ENCODE measurements at regions not wholly inside any gene's neighbourhood (a gene's known extent, or its start where the extent isn't known, plus 50 kb on each side); places are given as distances from the start of the nearest gene placed in this dataset.

DNA sequence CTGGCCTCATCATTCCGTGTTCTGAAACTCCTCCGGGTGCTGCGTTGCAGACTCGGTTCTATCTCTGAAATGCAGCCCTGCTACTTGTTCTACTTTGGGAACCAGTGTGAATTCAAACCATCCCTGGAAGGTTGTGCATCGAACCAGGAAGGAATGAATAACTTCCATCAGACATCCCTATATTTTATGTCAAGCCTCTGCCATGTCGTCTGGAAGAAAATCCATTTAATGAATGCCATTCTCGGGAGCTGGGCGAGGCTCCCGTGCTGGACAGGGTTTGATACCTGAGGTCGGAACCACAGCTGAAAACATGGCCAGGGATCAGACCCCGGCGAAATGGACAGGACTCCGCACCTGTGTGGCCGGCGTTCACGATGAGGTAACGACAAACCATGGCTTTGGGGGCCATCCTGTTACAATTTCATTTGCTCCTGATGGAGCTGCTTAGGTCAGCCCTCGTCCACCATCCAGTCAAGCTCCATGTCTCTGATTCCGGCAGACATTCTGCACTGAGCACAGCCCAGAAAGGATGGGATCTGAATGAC, 821.6 kb downstream of the GALR1 start:
- no peak for DNase-seq (ENCODE audit: low spot score)

DNA sequence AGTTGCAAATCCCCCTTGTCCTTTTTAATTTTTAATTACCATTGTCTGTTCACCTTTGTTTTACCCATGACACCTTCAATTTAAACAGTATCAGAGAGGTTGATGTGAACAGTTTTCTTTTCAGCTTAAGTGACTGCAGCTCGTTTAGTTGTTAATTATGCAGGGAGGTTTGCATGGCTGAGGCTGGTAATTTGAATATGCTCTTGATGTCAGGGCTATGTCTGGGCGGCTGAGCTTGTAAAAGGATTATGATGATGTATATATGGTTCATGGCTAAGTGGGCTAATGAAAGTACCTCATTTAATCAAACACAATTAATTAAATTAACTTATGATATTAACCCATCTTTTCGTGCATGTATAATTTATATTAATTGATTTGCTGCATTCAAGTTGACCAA, 822.1 kb downstream of the GALR1 start:
- no peak for DNase-seq (ENCODE audit: low spot score)

DNA sequence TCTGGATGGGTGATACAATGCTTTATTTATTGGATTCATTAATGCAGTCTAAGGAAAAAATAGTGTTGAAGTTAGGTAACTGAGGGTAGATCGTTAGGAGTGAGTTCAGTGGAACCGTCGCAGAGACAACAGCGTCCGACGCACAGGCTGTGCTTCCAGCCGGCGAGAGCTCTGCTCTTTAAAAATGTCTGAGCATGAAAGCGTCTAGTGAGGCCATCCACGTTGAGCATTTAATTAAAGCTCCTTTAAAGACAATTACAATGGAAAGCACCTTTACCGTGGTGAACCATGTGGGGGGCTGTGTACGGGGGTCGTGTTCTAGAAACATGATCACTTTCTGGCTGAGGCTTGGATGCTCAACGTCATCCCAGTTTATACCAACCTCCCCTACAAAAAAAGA, 822.7 kb downstream of the GALR1 start:
- no peak for DNase-seq (ENCODE audit: low spot score)

DNA sequence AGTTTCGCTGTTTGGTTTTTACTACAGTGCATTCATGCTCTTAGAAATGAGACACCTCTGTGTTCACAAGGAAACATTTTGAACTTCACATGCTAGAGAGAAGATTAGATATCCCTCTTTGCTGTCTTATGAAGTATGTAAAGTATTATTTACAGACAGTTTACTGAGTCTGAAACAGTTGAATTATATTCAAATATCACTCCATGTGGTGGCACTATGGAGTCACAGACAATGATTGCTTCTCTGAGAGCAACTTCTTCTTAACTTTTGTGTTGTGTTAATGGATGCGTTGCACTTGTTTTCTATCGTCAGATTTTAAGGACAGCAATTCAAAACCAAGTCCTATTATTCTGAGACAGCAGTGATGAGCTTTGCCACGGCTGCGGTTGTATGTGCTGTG, 823.6 kb downstream of the GALR1 start:
- DNase-seq (ENCODE audit: low spot score) = no peak

DNA sequence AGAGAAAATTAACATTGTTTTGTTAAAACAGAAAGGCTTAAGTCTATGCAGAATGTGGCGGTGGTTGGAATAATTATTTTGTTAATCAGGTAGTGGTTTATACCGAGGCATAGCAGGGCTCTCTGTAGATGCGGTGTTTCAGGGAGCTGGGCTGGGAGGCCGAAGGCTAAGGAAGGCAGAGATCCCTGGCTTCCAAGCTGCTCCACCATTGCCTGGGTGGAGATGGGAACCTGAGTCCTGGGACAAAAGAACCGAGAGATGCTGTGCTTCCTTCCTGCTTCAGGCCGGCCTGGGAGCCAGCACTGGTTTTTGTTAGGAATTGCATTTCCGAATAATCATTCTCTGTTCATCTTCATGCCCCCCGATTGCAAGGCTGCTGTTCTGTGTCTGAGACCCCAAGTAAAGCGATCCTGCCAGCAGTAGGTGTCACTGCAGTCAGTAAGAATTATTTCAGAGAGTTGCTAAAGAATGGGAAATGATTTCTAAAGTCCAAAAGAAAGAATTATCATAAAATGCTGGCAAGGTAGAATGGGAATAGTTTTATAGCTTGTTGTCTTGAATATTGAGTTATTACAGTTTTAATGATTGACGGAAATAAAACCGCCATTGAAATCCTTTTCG, 824.9 kb downstream of the GALR1 start:
- DNase-seq (ENCODE audit: low spot score) = no peak

DNA sequence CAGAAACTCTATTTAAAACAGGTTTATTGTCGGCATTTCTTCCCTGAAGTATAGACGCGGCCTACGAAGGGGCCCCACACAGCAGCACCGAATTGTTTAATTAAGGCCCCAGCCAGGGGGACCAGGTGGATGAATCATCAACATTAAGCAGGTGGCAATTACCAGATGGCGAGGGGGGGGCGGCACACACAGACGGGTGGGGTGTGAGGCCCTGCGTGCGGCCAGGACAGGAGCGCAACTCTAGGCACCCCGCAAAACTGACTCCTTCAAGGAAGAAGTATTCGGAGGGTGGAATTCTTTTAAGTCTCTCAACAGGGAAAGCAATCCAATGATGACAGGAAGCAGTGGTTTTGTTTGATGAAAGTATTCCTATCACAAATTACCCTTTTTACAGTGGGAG, 830.4 kb downstream of the GALR1 start:
- no peak for DNase-seq (ENCODE audit: low spot score)

DNA sequence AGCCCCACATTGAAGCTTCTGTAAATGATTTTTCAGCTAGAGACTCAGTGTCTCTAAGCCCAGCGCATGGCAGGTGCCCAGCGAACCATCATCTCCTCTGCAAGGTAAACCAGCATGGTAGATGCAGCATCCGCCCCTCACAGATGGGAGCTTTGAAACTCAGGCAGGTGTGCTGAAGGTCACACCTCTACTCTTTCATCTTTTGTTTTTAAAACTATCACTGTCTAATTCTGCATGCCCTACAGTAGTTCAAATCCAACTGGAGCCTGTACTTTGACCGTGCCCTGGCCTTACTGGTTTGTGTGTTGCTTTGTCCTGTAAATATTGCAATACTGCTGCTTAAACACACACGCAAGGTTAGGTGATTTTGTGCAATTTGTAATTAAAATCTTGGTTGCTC, 831.1 kb downstream of the GALR1 start:
- no peak for DNase-seq (ENCODE audit: low spot score)

DNA sequence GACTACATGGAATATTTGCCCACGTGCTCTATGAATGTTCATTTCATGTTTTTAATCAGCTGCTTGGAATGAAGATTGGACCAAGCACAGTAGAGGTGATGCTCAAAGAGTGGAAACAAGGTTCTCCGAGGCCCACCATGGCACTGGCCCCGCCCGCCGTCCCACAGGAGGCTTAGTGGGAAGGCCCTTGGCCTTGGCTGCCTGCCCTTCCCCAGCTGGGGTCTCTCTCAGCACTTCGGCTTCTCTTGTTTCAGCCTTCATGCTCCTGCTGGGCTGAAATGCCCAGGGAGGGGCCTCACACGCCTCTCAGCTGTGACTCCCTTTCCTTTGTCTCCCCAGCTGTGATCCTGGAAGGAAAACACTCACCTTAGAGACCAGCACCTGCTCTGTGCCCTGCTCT, 833.2 kb downstream of the GALR1 start:
- DNase-seq (ENCODE audit: low spot score) = no peak

DNA sequence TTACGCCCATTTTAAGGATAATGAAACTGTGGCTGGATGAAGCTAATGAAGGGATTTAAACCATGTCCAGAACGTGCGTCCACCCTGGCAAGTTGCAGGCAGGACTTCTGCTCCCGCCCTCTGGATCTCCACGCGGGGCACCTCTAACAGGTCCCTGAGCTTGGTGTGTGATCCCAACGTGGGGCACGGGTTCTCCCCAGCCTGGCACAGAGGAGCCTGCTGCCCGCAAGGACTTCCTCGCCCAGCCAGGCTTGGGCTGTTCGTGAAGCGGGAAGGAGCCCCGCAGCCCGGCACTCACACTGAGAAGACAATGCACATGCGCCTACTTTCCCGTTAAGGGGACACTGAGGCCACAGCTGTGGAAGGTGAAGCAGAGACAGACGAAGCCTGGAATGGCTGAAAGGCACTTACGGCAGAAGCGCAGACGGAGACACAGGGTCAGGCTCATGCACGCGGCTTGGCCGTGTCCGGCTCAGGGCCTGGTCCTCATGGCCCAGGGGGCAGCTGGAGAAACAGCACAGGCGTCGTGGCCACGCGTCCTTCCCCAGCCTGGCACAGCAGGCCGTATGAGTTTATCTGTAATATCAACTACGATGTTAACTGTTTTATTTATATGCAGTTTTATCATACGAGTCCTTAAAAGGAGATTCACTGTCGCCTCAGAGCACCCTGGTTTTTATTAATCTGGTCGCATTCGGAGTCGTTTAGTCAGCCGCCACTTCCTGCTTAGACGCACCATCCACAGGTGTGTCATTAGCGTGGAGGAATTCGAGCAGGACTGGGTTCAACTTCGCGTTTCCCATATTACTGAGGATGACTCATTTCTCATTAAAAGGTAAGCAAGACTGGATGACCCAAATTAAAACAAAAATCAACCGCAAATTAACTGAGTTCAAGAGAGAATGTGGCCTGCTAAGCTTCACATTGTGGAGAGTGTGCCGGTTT, 835.9 kb downstream of the GALR1 start:
- DNase-seq (ENCODE audit: low spot score) = no peak

DNA sequence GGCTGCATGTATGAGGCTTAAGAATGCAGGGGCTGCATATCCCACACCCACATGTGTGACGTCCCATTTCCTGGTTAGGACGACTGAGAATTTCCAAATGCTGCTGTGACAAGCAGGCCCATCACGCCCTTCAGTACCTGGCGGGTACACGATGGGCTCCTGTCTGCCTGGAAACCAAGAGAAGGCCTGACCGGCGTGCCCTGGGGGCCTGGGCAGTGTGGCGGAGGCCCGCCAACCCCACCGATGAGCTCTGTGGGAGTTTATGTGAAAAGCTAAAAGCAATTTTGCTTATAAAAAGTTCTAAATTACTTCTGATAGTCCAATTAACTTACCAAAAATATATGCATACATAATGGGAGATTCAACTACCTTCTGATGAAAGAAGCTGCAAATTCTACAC, 837.3 kb downstream of the GALR1 start:
- no peak for DNase-seq (ENCODE audit: low spot score)

DNA sequence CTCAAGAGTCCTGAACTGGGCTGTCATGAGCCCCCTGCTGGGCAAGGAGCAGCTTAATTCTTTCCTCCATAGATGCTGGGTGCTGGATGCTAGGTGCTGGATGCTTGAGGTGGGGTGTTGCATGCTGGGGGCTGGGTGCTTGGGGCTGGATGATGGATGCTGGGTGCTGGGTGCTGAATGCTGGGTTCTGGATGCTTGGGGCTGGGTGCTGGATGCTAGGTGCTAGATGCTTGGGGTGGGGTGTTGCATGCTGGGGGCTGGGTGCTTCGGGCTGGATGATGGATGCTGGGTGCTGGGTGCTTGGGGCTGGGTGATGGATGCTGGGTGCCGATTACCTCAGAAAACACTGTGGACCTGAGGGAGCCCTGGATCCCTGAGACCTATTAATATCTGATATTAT, 837.7 kb downstream of the GALR1 start:
- DNase-seq (ENCODE audit: low spot score) = no peak

DNA sequence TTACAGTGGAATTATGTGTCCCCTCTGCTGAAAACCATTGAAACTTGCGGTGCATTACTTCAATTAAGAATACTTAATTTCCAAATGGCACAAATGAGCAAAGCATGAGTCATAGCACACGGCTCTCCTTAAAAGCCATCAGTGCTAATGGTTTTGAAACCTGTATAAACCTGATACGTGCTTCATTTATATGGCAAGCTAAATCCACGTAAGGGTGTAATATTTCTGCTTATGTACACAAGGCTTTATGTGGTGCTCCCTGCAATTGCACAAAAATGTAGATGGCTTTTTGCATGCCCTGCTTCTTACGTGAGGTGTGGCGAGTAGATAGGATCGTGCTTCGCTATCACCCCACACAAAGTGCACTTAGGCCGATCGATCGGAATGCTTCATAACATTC, 840.9 kb downstream of the GALR1 start:
- DNase-seq (ENCODE audit: low spot score) = no peak

DNA sequence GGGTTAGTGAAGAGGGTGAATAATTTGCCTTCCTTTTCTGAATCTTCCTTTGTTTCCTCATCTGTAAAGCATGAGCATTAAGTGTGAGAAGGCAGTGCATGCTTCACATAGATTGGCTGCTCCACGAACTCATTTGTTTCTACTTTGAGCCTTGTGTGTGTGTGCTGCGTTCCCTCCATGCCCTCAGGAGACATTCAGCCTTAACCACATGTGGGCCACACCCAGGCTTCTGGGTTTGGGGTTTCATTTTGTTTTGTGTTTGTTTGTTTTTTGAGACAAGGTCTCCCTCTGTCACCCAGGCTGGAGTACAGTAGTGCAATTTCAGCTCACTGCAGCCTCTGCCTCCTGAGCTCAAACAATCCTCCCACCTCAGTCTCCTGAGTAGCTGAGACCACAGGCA, 843.3 kb downstream of the GALR1 start:
- DNase-seq (ENCODE audit: low spot score) = no peak

DNA sequence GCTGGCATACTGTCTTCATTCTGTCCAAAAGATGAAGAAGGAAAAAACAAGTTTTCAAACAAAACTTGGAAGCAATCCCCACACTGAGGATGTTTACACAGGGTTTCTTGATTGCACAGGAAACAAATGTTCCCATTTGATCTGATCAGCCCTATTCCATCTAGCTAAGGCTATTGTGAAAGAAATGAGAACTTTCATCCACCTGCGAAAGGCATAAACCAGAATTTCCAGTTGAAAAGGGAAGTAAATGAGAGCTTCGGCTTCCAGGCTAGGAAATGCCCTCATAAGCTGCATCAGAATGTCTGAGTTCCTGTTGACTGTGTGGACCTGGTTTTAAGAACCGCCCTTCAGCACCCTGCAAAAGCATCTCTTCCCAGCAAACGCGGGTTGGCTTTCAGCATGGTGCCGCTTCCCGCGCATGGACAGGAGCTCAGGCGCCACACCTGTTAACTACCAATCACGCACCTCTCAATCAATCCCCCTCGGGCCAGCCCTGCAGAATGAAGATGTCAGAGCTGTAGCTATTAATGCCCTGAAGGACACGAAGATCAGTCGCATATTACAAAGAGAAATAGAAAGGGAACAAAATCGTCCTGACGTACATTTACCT, 850.4 kb downstream of the GALR1 start:
- DNase-seq (ENCODE audit: low spot score) = no peak

DNA sequence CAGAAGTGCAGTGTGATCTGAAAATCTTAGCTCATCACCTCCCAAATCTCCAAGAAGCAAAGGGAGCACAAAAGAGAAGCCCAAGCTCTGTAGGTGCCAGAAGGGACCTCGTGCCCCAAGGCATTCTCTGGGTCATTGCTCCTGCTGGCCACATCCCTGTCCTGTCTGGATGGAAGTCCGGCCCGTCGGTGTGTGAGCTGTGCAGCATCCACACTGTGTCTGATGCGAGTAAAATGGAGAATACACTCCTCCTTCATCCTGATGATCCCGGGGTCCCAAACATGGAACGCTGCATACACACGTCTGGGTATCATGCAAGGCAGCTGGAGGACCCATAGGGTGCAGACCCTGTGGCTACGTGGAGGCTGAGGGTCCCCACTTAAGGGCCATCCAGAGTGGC, 851.4 kb downstream of the GALR1 start:
- no peak for DNase-seq (ENCODE audit: low spot score)

DNA sequence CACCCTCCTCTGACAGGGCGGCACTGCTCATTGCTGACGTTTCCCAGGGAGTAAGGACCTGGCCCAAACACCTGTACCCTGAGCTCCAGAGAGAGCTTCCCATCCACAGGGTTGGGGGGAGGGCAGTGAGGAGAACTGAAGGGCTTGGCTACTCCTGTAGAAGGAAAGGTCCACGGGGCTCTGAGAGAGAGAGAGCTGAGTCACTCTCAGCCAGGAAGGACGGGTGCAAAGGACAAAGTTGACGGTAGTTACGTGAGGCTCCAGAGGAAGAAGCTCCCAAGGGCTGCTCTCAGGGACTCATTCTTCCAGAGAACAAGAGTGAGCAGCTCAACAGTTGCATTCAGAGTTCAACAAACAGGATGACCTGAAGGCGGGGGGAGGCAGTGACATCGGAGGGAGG, 852.5 kb downstream of the GALR1 start:
- DNase-seq (ENCODE audit: low spot score) = no peak

DNA sequence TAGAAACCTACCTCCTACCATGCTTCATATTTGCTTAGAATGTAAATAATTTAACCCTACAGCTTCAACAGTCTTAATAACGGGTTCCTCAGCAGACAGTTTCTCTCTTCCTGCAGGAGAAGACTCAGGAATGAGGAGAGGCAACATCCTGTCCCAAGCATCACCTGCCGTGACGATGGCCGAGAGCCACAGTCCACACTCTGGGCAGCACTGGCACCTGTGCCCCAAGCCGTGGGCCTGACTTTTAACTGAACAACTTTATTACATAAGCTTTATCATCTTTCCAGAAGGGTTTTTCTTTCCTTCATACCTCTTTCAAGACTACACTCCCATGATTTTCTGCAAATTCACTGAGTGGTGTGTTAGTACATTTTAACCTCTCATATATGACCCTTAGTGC, 856.0 kb downstream of the GALR1 start:
- DNase-seq (ENCODE audit: low spot score) = no peak

DNA sequence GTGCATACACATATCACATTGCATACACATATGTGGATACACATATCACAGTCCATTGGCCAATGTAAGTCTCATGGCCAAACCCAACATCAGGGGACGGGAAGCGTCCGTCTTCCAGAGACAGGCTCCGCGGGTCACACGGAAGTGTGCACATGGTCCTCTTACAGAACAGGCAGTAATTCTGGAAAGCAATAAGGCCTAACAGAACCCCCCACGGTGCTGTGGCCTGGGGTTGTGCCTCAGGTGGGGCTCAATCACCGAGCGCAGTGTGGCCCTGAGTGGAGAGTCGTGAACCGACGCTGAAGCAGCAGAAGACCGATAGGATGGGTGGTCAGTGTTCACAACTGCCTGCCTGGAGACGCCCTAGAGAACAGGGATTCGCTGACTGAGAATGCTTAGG, 857.3 kb downstream of the GALR1 start:
- DNase-seq (ENCODE audit: low spot score) = no peak

DNA sequence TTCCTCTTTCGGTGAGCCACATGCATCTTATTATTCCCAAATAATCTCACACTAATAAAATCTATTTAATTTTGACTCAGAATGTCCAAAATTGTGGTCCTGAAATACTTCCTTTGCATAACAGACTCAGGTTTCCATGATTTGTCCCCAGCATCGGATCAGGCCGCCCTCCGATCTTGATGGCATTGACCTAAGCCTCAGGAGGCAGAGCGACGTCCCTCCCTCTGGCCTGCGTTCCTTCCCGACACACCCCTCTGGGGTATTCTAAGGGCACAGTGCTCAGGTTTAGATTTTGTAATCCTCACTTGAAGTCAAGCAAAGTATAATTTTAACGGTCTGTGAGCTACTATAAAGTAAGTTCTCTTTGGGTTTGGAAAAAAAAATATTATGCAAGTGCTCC, 857.7 kb downstream of the GALR1 start:
- DNase-seq (ENCODE audit: low spot score) = no peak

DNA sequence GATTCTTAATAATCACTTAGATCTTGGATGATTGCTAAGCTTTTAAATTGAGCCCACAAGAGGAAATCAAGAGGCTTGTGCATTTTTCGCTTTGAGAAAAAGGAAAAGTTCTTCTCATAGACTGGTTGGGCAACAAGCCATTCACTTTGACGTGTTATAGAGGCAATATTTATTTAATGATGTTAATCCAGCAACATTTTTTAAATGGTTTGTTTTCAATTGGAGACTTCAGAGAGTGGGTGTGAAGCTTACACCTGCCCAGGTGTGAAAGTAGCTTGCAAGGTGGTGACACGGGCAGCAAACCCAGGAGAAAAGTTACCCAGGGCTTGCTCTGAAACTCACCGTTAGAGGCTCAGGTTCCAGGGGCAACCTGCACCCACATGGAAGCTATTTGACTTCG, 858.9 kb downstream of the GALR1 start:
- no peak for DNase-seq (ENCODE audit: low spot score)

DNA sequence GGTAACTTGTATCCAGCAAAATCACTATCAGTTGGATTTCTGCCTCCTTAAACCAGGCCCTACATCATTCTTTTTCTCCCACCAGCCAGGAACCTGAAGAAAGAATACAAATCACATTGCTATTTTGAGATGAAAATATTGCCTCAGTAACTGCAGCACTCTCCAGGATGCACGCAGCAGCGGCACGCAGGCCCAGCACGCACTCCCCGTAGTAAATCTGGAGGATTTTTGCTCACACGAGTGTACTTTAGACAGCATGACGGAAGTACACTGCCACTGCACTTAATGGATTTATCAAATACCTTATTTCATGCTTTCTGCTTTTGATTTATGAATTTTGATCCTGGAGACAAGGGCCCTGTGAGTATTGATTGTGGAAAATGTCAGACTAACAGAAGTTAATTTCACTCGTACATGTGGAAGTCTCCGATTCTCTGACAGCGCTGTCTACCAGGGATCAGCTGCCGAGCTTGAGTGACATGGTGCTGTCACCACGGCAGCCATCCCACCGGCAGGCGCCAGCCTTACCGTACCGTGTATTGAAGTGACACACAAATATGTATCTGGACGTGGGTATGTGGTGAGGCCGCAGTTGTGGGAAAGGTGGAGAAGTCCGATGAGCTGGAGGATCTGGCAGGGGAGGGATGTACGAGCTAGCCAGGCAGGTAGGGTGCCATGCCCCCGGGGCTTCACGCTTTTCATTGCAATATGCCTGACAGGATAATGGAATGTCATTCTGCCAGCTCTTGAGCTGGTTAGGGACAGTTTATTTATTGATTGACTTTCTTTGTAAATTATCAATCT, 863.7 kb downstream of the GALR1 start:
- DNase-seq (ENCODE audit: low spot score) = no peak

DNA sequence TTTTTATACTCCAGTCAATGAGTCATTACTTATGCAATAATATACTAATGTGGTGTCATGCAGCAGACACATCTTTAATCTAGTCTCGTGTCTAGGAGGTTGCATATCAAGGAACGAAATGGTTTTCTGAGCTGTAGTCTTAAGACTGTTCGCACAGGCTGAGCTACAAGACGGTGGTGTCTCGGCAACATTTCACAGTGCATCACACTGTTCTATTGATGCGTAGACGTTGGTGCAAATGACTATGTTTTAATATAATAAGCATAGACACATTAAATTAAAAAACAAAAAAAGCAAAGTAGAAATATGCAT, 864.2 kb downstream of the GALR1 start:
- DNase-seq (ENCODE audit: low spot score) = no peak
